IMR-90 (cell line): ENCODE measurements at regions not wholly inside any gene's neighbourhood (a gene's known extent, or its start where the extent isn't known, plus 50 kb on each side); places are given as distances from the start of the nearest gene placed in this dataset.

Source experiments
- CEBPB ChIP-seq: IDR thresholded peaks from 2 replicates; pipeline ENCODE4 v1.6.1; 2012; ENCODE audit warnings: low read depth, low read length, improper control_type of control experiment
- CHD1 ChIP-seq: IDR thresholded peaks from 2 replicates; pipeline ENCODE4 v1.6.1; 2012; ENCODE audit warnings: low read depth, low read length, improper control_type of control experiment
- CTCF ChIP-seq: conservative IDR thresholded peaks from 2 replicates; pipeline ENCODE4 v1.5.1; 2012; ENCODE audit warnings: mild to moderate bottlenecking, low read depth, low read length, improper control_type of control experiment
- ELK1 ChIP-seq: fragments of 150-350 bp; IDR thresholded peaks from 2 replicates; pipeline ENCODE4 v1.6.1; 2016; ENCODE audit warnings: low read depth, mild to moderate bottlenecking, low read length, moderate library complexity, borderline replicate concordance
- MAFK ChIP-seq: IDR thresholded peaks from 2 replicates; pipeline ENCODE4 v1.6.1; 2012; ENCODE audit warnings: low read depth, low read length, improper control_type of control experiment
- MXI1 ChIP-seq: IDR thresholded peaks from 2 replicates; pipeline ENCODE4 v1.6.1; 2012; ENCODE audit warnings: low read depth, mild to moderate bottlenecking, low read length, moderate library complexity, borderline replicate concordance
- NFE2L2 ChIP-seq: fragments of 150-350 bp; IDR thresholded peaks from 2 replicates; pipeline ENCODE4 v1.6.1; 2016; ENCODE audit warnings: low read depth, mild to moderate bottlenecking, low read length
- POLR2A ChIP-seq: IDR thresholded peaks from 2 replicates; pipeline ENCODE4 v1.6.1; 2012; ENCODE audit warnings: mild to moderate bottlenecking, low read depth, low read length
- RAD21 ChIP-seq: IDR thresholded peaks from 2 replicates; pipeline ENCODE4 v1.6.1; 2012; ENCODE audit warnings: low read length, improper control_type of control experiment
- RCOR1 ChIP-seq: IDR thresholded peaks from 2 replicates; pipeline ENCODE4 v1.6.1; 2012; ENCODE audit warnings: mild to moderate bottlenecking, low read length, improper control_type of control experiment; ENCODE audit not compliant: insufficient replicate concordance
- RFX5 ChIP-seq: IDR thresholded peaks from 2 replicates; pipeline ENCODE4 v1.8.0; 2012; ENCODE audit warnings: low read depth, mild to moderate bottlenecking, low read length, moderate library complexity
- SMC3 ChIP-seq: fragments of 150-350 bp; IDR thresholded peaks from 2 replicates; pipeline ENCODE4 v1.6.1; 2016; ENCODE audit warnings: low read depth, mild to moderate bottlenecking, antibody characterized with exemption, low read length, moderate library complexity
- USF2 ChIP-seq: fragments of 150-350 bp; IDR thresholded peaks from 2 replicates; pipeline ENCODE4 v1.6.1; 2017; ENCODE audit warnings: mild to moderate bottlenecking, antibody characterized with exemption, low read length, low read depth

- no peak for TF ChIP-seq CTCF
- TF ChIP-seq POLR2A, result no peak
- no peak for TF ChIP-seq SMC3
- no peak for TF ChIP-seq RCOR1
- TF ChIP-seq RAD21, result no peak
- TF ChIP-seq USF2, result no peak
- no peak for TF ChIP-seq MXI1
- TF ChIP-seq MAFK, result no peak
- no peak for TF ChIP-seq CHD1
- no peak for TF ChIP-seq CEBPB
- TF ChIP-seq ELK1, result no peak
- TF ChIP-seq RFX5, result no peak
- TF ChIP-seq NFE2L2, result no peak
Observed at GRCh38 chr4:91846233-91846632, 457.5 kb upstream of the GRID2 start.
